Activated CD8-positive, alpha-beta memory T cell treated with anti-CD3 and anti-CD28 coated beads, Interleukin-2, amount 50 U/mL, for 1 hour (primary cell): ENCODE measurements at regions not wholly inside any gene's neighbourhood (a gene's known extent, or its start where the extent isn't known, plus 50 kb on each side); places are given as distances from the start of the nearest gene placed in this dataset.
"Not testable (repeated sequence)": the region's sequence is repeated elsewhere in the genome, so short reads cannot be mapped to it uniquely, and the experiment has no call there.

Experiments
- DNase-seq: peaks from one replicate; pipeline ENCODE4 v3.0.0-alpha.2; 2020; ENCODE audit errors: extremely low read depth

GRCh38 chr11:3583476-3583875 is 58.3 kb downstream of the ART5 start:
- DNase-seq = not testable (repeated sequence)

- not testable (repeated sequence) for DNase-seq
These were observed 60.4 kb downstream of the ART5 start for GRCh38 chr11:3581389-3581725.

GRCh38 chr11:3580487-3581388 is 61.1 kb downstream of the ART5 start:
- not testable (repeated sequence) for DNase-seq

GRCh38 chr11:3579600-3580459 is 62.0 kb downstream of the ART5 start:
- not testable (repeated sequence) for DNase-seq

- DNase-seq = not testable (repeated sequence)
These were observed 65.7 kb downstream of the ART5 start for GRCh38 chr11:3576066-3576604.

GRCh38 chr11:3572976-3573647 is 68.7 kb downstream of the ART5 start:
- DNase-seq = not testable (repeated sequence)

GRCh38 chr11:3571752-3572151 is 70.0 kb downstream of the ART5 start:
- DNase-seq = not testable (repeated sequence)

GRCh38 chr11:3565838-3566237 is 76.0 kb downstream of the ART5 start:
- not testable (repeated sequence) for DNase-seq

GRCh38 chr11:3564383-3564782 is 77.4 kb downstream of the ART5 start:
- not testable (repeated sequence) for DNase-seq

- DNase-seq = not testable (repeated sequence)
These were observed 87.2 kb downstream of the ART5 start for GRCh38 chr11:3554621-3555020.

- DNase-seq = not testable (repeated sequence)
These were observed 96.8 kb downstream of the ART5 start for GRCh38 chr11:3544990-3545389.

GRCh38 chr11:3538220-3538619 is 103.6 kb downstream of the ART5 start:
- not testable (repeated sequence) for DNase-seq

GRCh38 chr11:3537254-3537653 is 104.5 kb downstream of the ART5 start:
- not testable (repeated sequence) for DNase-seq

GRCh38 chr11:3532958-3533357 is 108.8 kb downstream of the ART5 start:
- not testable (repeated sequence) for DNase-seq

GRCh38 chr11:3531280-3531679 is 110.5 kb downstream of the ART5 start:
- DNase-seq = not testable (repeated sequence)

GRCh38 chr11:3523567-3523966 is 118.2 kb downstream of the ART5 start:
- not testable (repeated sequence) for DNase-seq

GRCh38 chr11:3520905-3521304 is 120.9 kb downstream of the ART5 start:
- DNase-seq = not testable (repeated sequence)

GRCh38 chr11:3519841-3520240 is 122.0 kb downstream of the ART5 start:
- not testable (repeated sequence) for DNase-seq

- DNase-seq = not testable (repeated sequence)
These were observed 124.7 kb downstream of the ART5 start for GRCh38 chr11:3516934-3517567.

GRCh38 chr11:3516345-3516933 is 125.4 kb downstream of the ART5 start:
- not testable (repeated sequence) for DNase-seq
